ENCODE measurements at regions not wholly inside any gene's neighbourhood (a gene's known extent, or its start where the extent isn't known, plus 50 kb on each side); places are given as distances from the start of the nearest gene placed in this dataset.

GRCh38 chr16:80347900-80348299 lies 192.9 kb upstream of the DYNLRB2 start:
- BruUV-seq (replicated peaks): no TSS peak
- no peaks in the 10 kb centered on the region for H3K36me3 ChIP-seq (ENCODE audit: insufficient read depth, low read length, poor library complexity, severe bottlenecking)
- H3K4me3 ChIP-seq (ENCODE audit: low read depth, low read length, poor library complexity, severe bottlenecking): no peak overlapping the region
- TF ChIP-seq EZH2 (IDR thresholded peaks at IDR 0.05; ENCODE audit: borderline replicate concordance, low read depth, low read length, poor library complexity, severe bottlenecking): no peak
- no peak for TF ChIP-seq CTCF (conservative IDR thresholded peaks at IDR 0.05; ENCODE audit: low read depth, low read length)
- H3K4me1 ChIP-seq (ENCODE audit: insufficient read depth, low read length, poor library complexity, severe bottlenecking): no peaks in the 10 kb centered on the region
- ChIA-PET POLR2A (ENCODE audit: low non-redundant PET) (no interaction called here), CTCF (no interaction called here)
- DNase-seq (ENCODE audit: low spot score): no peak
- H3K27ac ChIP-seq (ENCODE audit: low read depth, low read length, poor library complexity, severe bottlenecking): no peak overlapping the region
- intact Hi-C loops (cut with micrococcal nuclease; ENCODE audit: unreplicated experiment): no loop called here
- no peaks in the 10 kb centered on the region for H3K9me3 ChIP-seq (ENCODE audit: low read depth, low read length, poor library complexity, severe bottlenecking)
- H3K27me3 ChIP-seq (replicated peaks; ENCODE audit: insufficient read depth, low read depth, low read length, poor library complexity): no peaks in the 10 kb centered on the region

- ChIA-PET CTCF (no interaction called here), POLR2A (ENCODE audit: low non-redundant PET) (no interaction called here)
- BruUV-seq (replicated peaks): no TSS peak
- Histone ChIP-seq H3K27me3 (replicated peaks; ENCODE audit: insufficient read depth, low read depth, low read length, poor library complexity) (no peaks in the 10 kb centered on the region), H3K9me3 (ENCODE audit: low read depth, low read length, poor library complexity, severe bottlenecking) (no peaks in the 10 kb centered on the region), H3K27ac (ENCODE audit: low read depth, low read length, poor library complexity, severe bottlenecking) (no peak overlapping the region), H3K36me3 (ENCODE audit: insufficient read depth, low read length, poor library complexity, severe bottlenecking) (no peaks in the 10 kb centered on the region), H3K4me3 (ENCODE audit: low read depth, low read length, poor library complexity, severe bottlenecking) (no peak overlapping the region), H3K4me1 (ENCODE audit: insufficient read depth, low read length, poor library complexity, severe bottlenecking) (no peaks in the 10 kb centered on the region)
- TF ChIP-seq CTCF (conservative IDR thresholded peaks at IDR 0.05; ENCODE audit: low read depth, low read length) (no peak), EZH2 (IDR thresholded peaks at IDR 0.05; ENCODE audit: borderline replicate concordance, low read depth, low read length, poor library complexity, severe bottlenecking) (no peak)
- DNase-seq (ENCODE audit: low spot score): no peak
- intact Hi-C loops (cut with micrococcal nuclease; ENCODE audit: unreplicated experiment): no loop called here
Observed at GRCh38 chr16:80347002-80347401, 193.8 kb upstream of the DYNLRB2 start.

GRCh38 chr16:80346111-80346632 lies 194.6 kb upstream of the DYNLRB2 start:
- CTCF ChIA-PET: no interaction called here
- POLR2A ChIA-PET (ENCODE audit: low non-redundant PET): no interaction called here
- H3K4me1 ChIP-seq (ENCODE audit: insufficient read depth, low read length, poor library complexity, severe bottlenecking): no peaks in the 10 kb centered on the region
- intact Hi-C loops (cut with micrococcal nuclease; ENCODE audit: unreplicated experiment): no loop called here
- H3K4me3 ChIP-seq (ENCODE audit: low read depth, low read length, poor library complexity, severe bottlenecking): no peak overlapping the region
- no peak for DNase-seq (ENCODE audit: low spot score)
- TF ChIP-seq EZH2 (IDR thresholded peaks at IDR 0.05; ENCODE audit: borderline replicate concordance, low read depth, low read length, poor library complexity, severe bottlenecking) (no peak), CTCF (conservative IDR thresholded peaks at IDR 0.05; ENCODE audit: low read depth, low read length) (no peak)
- H3K9me3 ChIP-seq (ENCODE audit: low read depth, low read length, poor library complexity, severe bottlenecking): no peaks in the 10 kb centered on the region
- H3K27me3 ChIP-seq (replicated peaks; ENCODE audit: insufficient read depth, low read depth, low read length, poor library complexity): no peaks in the 10 kb centered on the region
- H3K36me3 ChIP-seq (ENCODE audit: insufficient read depth, low read length, poor library complexity, severe bottlenecking): no peaks in the 10 kb centered on the region
- H3K27ac ChIP-seq (ENCODE audit: low read depth, low read length, poor library complexity, severe bottlenecking): no peak overlapping the region
- BruUV-seq (replicated peaks): no TSS peak
